Lower lobe of right lung (tissue), 2 donors: ENCODE measurements at regions not wholly inside any gene's neighbourhood (a gene's known extent, or its start where the extent isn't known, plus 50 kb on each side); places are given as distances from the start of the nearest gene placed in this dataset.

Experiments
- ATAC-seq, 2 donors: fragments of 200-7000 bp; cut with Tn5 transposase; one replicate each; pipeline ENCODE4 v1.9.1; 2020 to 2022; ENCODE audit warnings: mild to moderate bottlenecking in 2 of 2, moderate library complexity in 2 of 2
- DNase-seq: peaks from one replicate; pipeline ENCODE4 v3.0.0-alpha.2; 2020
- H3K27ac ChIP-seq: fragments of 200-600 bp; one replicate; pipeline ENCODE4 v1.8.0; 2022
- H3K27me3 ChIP-seq: fragments of 200-600 bp; one replicate; pipeline ENCODE4 v1.8.0; 2022; ENCODE audit warnings: low read depth
- H3K36me3 ChIP-seq: fragments of 200-600 bp; one replicate; pipeline ENCODE4 v1.8.0; 2022; ENCODE audit warnings: mild to moderate bottlenecking
- H3K4me1 ChIP-seq: fragments of 200-600 bp; one replicate; pipeline ENCODE4 v1.8.0; 2022
- H3K4me3 ChIP-seq: fragments of 200-600 bp; one replicate; pipeline ENCODE4 v1.8.0; 2022; ENCODE audit warnings: mild to moderate bottlenecking
- H3K9me3 ChIP-seq: fragments of 200-600 bp; one replicate; pipeline ENCODE4 v1.8.0; 2022
- intact Hi-C: fragments of 100-400 bp; cut with DNase I; formaldehyde crosslinking; loops from one replicate; pipeline ENCODE4 v1.11.0; 2022
- TF ChIP-seq, protein P1 (sequence below): fragments of 200-600 bp; IDR thresholded peaks from one replicate; pipeline ENCODE4 v1.8.0; 2022; ENCODE audit warnings: antibody characterized with exemption, mild to moderate bottlenecking
- donor health status: DM: no; HTN: yes; CAD: no; lungs with severe emphysema.

DNA sequence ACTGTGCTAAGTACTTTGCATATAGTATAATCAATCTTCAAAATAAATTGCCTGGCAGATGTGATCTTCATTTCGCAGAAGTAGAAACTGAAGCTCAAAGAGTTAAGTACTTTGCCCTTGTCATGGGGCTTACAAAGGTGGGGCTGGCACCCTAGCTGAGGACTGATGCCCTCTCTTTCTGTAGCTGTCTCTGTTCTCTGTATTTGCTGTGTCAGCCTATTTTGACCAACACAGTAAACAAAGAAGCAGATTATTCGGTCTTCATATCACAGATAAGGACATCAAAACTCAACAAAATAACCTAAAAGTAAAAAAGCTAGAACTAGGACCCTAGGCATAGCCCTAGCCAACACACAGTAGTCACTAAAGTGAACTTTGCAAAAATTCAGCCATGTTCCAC lies 570.5 kb upstream of the TENM3 start:
- Histone ChIP-seq H3K27me3 (no peaks in the 10 kb centered on the region), H3K27ac (no peak overlapping the region), H3K9me3 (no peaks in the 10 kb centered on the region), H3K36me3 (no peaks in the 10 kb centered on the region), H3K4me3 (no peak overlapping the region), H3K4me1 (no peaks in the 10 kb centered on the region)
- TF ChIP-seq, protein P1, sequence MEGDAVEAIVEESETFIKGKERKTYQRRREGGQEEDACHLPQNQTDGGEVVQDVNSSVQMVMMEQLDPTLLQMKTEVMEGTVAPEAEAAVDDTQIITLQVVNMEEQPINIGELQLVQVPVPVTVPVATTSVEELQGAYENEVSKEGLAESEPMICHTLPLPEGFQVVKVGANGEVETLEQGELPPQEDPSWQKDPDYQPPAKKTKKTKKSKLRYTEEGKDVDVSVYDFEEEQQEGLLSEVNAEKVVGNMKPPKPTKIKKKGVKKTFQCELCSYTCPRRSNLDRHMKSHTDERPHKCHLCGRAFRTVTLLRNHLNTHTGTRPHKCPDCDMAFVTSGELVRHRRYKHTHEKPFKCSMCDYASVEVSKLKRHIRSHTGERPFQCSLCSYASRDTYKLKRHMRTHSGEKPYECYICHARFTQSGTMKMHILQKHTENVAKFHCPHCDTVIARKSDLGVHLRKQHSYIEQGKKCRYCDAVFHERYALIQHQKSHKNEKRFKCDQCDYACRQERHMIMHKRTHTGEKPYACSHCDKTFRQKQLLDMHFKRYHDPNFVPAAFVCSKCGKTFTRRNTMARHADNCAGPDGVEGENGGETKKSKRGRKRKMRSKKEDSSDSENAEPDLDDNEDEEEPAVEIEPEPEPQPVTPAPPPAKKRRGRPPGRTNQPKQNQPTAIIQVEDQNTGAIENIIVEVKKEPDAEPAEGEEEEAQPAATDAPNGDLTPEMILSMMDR = no peak
- DNase-seq (no peak), ATAC-seq (no peak)
- intact Hi-C loops = no loop called here

DNA sequence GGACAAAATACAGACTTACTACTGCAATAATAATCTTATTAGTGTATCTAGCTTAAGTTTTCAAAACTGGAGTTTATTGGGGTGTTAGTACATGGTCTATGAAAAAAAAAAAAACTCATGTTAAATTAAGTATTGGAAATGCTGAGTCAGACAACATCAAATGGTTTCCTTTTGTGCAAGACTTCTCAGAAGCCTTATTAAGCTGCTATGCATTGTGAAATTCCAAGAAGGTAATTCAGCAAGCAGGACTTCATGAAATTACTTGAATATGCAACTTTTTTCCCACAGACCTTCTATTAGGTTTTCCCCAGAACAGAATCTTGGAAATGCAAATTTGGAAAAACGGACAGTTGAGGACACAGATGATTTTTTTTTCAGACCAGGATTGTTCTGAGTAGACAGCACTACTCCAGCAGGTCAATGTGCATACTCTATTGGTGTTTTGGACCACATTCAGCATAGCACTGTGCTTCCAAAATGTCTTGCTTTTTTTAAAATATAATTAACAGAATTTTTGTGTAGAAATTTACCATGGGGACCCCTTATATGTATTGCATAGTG lies 568.8 kb upstream of the TENM3 start:
- DNase-seq (no peak), ATAC-seq (no peak)
- Histone ChIP-seq H3K36me3 (no peaks in the 10 kb centered on the region), H3K9me3 (no peaks in the 10 kb centered on the region), H3K27ac (no peak overlapping the region), H3K27me3 (no peaks in the 10 kb centered on the region), H3K4me3 (no peak overlapping the region), H3K4me1 (no peaks in the 10 kb centered on the region)
- intact Hi-C loops = no loop called here
- TF ChIP-seq, protein P1 = no peak

- intact Hi-C loops = no loop called here
- DNase-seq = no peak
- ATAC-seq = no peak
- Histone ChIP-seq H3K4me1 (no peaks in the 10 kb centered on the region), H3K4me3 (no peak overlapping the region), H3K36me3 (no peaks in the 10 kb centered on the region), H3K27me3 (no peaks in the 10 kb centered on the region), H3K9me3 (no peaks in the 10 kb centered on the region), H3K27ac (no peak overlapping the region)
- TF ChIP-seq, protein P1 = no peak
These were observed 566.7 kb upstream of the TENM3 start for GRCh38 chr4:181676546-181676945.

- ATAC-seq (no peak), DNase-seq (no peak)
- TF ChIP-seq, protein P1 = no peak
- intact Hi-C loops = no loop called here
- no peaks in the 10 kb centered on the region for H3K36me3 ChIP-seq
- no peak overlapping the region for H3K4me3 ChIP-seq
- H3K27ac ChIP-seq = no peak overlapping the region
- H3K9me3 ChIP-seq = no peaks in the 10 kb centered on the region
- no peaks in the 10 kb centered on the region for H3K27me3 ChIP-seq
- no peaks in the 10 kb centered on the region for H3K4me1 ChIP-seq
These were observed 566.0 kb upstream of the TENM3 start for GRCh38 chr4:181677201-181677600.

GRCh38 chr4:181677621-181678020 lies 565.6 kb upstream of the TENM3 start:
- Histone ChIP-seq H3K27ac (no peak overlapping the region), H3K36me3 (no peaks in the 10 kb centered on the region), H3K4me1 (no peaks in the 10 kb centered on the region), H3K4me3 (no peak overlapping the region), H3K27me3 (no peaks in the 10 kb centered on the region), H3K9me3 (no peaks in the 10 kb centered on the region)
- DNase-seq (no peak), ATAC-seq (no peak)
- TF ChIP-seq, protein P1 = no peak
- intact Hi-C loops = no loop called here

GRCh38 chr4:181679754-181680153 lies 563.4 kb upstream of the TENM3 start:
- TF ChIP-seq, protein P1 = no peak

More at GRCh38 chr4:181679754-181680153, 563.4 kb upstream of the TENM3 start:
- H3K36me3 ChIP-seq = no peaks in the 10 kb centered on the region
- no peak for ATAC-seq
- H3K27me3 ChIP-seq = no peaks in the 10 kb centered on the region
- intact Hi-C loops = no loop called here
- H3K9me3 ChIP-seq = no peaks in the 10 kb centered on the region
- no peak overlapping the region for H3K4me3 ChIP-seq
- no peaks in the 10 kb centered on the region for H3K4me1 ChIP-seq
- DNase-seq = no peak
- H3K27ac ChIP-seq = no peak overlapping the region
